Activated T-helper 2 cell treated with anti-CD3 and anti-CD28 coated beads, Interferon-gamma antibody, Interleukin-2, Interleukin-4, amounts not matched to agents 10 μg/mL and 5 μg/mL and 100 μg/mL, durations not matched to agents 14 hours and 24 hours and 36 hours (primary cell): ENCODE measurements at regions not wholly inside any gene's neighbourhood (a gene's known extent, or its start where the extent isn't known, plus 50 kb on each side); places are given as distances from the start of the nearest gene placed in this dataset.

Experiments used
- DNase-seq: peaks from one replicate; pipeline ENCODE4 v3.0.0; 2021; ENCODE audit warnings: low spot score
- H3K27ac Mint-ChIP-seq: one replicate; pipeline ENCODE4 v1.8.0; 2021; ENCODE audit warnings: mixed read lengths
- H3K27me3 Mint-ChIP-seq: one replicate; pipeline ENCODE4 v1.8.0; 2021; ENCODE audit warnings: low read depth, mixed read lengths
- H3K36me3 Mint-ChIP-seq: one replicate; pipeline ENCODE4 v1.8.0; 2021; ENCODE audit warnings: low read depth, mixed read lengths
- H3K4me1 Mint-ChIP-seq: one replicate; pipeline ENCODE4 v1.8.0; 2021; ENCODE audit warnings: low read depth, mixed read lengths
- H3K4me3 Mint-ChIP-seq: one replicate; pipeline ENCODE4 v1.8.0; 2021; ENCODE audit warnings: low read depth, mild to moderate bottlenecking, moderate library complexity, mixed read lengths
- H3K9me3 Mint-ChIP-seq: one replicate; pipeline ENCODE4 v1.8.0; 2021; ENCODE audit warnings: mixed read lengths
- intact Hi-C: fragments of 100-400 bp; cut with micrococcal nuclease; formaldehyde crosslinking; loops from one replicate; pipeline ENCODE4 v1.15.1; 2023

- no peak overlapping the region for H3K4me3 Mint-ChIP-seq
- intact Hi-C loops = no loop called here
- H3K36me3 Mint-ChIP-seq = no peaks in the 10 kb centered on the region
- no peak overlapping the region for H3K27ac Mint-ChIP-seq
- no peak for DNase-seq
- peaks cover 23% of the 10 kb centered on the region for H3K4me1 Mint-ChIP-seq
- H3K9me3 Mint-ChIP-seq = no peaks in the 10 kb centered on the region
- H3K27me3 Mint-ChIP-seq = peaks cover 13% of the 10 kb centered on the region
These were observed 197.2 kb downstream of the GADD45G start for GRCh38 chr9:89801742-89802670.

- Mint-ChIP-seq H3K4me1 (peaks cover 26% of the 10 kb centered on the region), H3K27ac (no peak overlapping the region), H3K4me3 (no peak overlapping the region), H3K27me3 (peaks cover 13% of the 10 kb centered on the region), H3K9me3 (no peaks in the 10 kb centered on the region), H3K36me3 (no peaks in the 10 kb centered on the region)
- intact Hi-C loops = no loop called here
- no peak for DNase-seq
These were observed 198.1 kb downstream of the GADD45G start for GRCh38 chr9:89802781-89803355.

GRCh38 chr9:89803403-89803802, 198.6 kb downstream of the GADD45G start:
- no peak overlapping the region for H3K27ac Mint-ChIP-seq
- DNase-seq = no peak
- H3K36me3 Mint-ChIP-seq = no peaks in the 10 kb centered on the region
- no peaks in the 10 kb centered on the region for H3K9me3 Mint-ChIP-seq
- intact Hi-C loops = no loop called here
- H3K4me3 Mint-ChIP-seq = no peak overlapping the region
- H3K4me1 Mint-ChIP-seq = peaks cover 26% of the 10 kb centered on the region
- peaks cover 13% of the 10 kb centered on the region for H3K27me3 Mint-ChIP-seq

- Mint-ChIP-seq H3K4me1 (peaks cover 25% of the 10 kb centered on the region), H3K4me3 (no peak overlapping the region), H3K9me3 (no peaks in the 10 kb centered on the region), H3K36me3 (no peaks in the 10 kb centered on the region), H3K27me3 (peaks cover 21% of the 10 kb centered on the region), H3K27ac (no peak overlapping the region)
- intact Hi-C loops = no loop called here
- no peak for DNase-seq
These were observed 200.1 kb downstream of the GADD45G start for GRCh38 chr9:89804766-89805531.

GRCh38 chr9:89805571-89806292, 200.9 kb downstream of the GADD45G start:
- intact Hi-C loops = no loop called here
- H3K27ac Mint-ChIP-seq = no peak overlapping the region

GRCh38 chr9:89806371-89807100, 201.7 kb downstream of the GADD45G start:
- no peak for DNase-seq
- no peak overlapping the region for H3K27ac Mint-ChIP-seq
- peaks cover 26% of the 10 kb centered on the region for H3K4me1 Mint-ChIP-seq
- no peaks in the 10 kb centered on the region for H3K9me3 Mint-ChIP-seq
- H3K36me3 Mint-ChIP-seq = no peaks in the 10 kb centered on the region
- no peak overlapping the region for H3K4me3 Mint-ChIP-seq
- H3K27me3 Mint-ChIP-seq = peaks cover 27% of the 10 kb centered on the region
- intact Hi-C loops = no loop called here

More at GRCh38 chr9:89805571-89806292, 200.9 kb downstream of the GADD45G start:
- no peak for DNase-seq
- Mint-ChIP-seq H3K4me1 (peaks cover 25% of the 10 kb centered on the region), H3K4me3 (no peak overlapping the region), H3K36me3 (no peaks in the 10 kb centered on the region), H3K9me3 (no peaks in the 10 kb centered on the region), H3K27me3 (peaks cover 24% of the 10 kb centered on the region)

- DNase-seq = no peak
- Mint-ChIP-seq H3K27me3 (peaks cover 23% of the 10 kb centered on the region), H3K4me1 (peaks cover 26% of the 10 kb centered on the region), H3K36me3 (no peaks in the 10 kb centered on the region), H3K4me3 (no peak overlapping the region), H3K9me3 (no peaks in the 10 kb centered on the region), H3K27ac (no peak overlapping the region)
- intact Hi-C loops = no loop called here
These were observed 202.2 kb downstream of the GADD45G start for GRCh38 chr9:89807101-89807395.

- H3K9me3 Mint-ChIP-seq = no peaks in the 10 kb centered on the region
- no peak overlapping the region for H3K27ac Mint-ChIP-seq
- H3K4me1 Mint-ChIP-seq = peaks cover 26% of the 10 kb centered on the region
- intact Hi-C loops = no loop called here
- peaks cover 20% of the 10 kb centered on the region for H3K27me3 Mint-ChIP-seq
- no peak for DNase-seq
- H3K36me3 Mint-ChIP-seq = no peaks in the 10 kb centered on the region
- H3K4me3 Mint-ChIP-seq = no peak overlapping the region
These were observed 202.9 kb downstream of the GADD45G start for GRCh38 chr9:89807682-89808075.

GRCh38 chr9:89808076-89808755, 203.4 kb downstream of the GADD45G start:
- no peak for DNase-seq
- Mint-ChIP-seq H3K4me1 (peaks cover 26% of the 10 kb centered on the region), H3K9me3 (no peaks in the 10 kb centered on the region), H3K27ac (no peak overlapping the region), H3K36me3 (no peaks in the 10 kb centered on the region), H3K27me3 (peaks cover 20% of the 10 kb centered on the region), H3K4me3 (no peak overlapping the region)
- intact Hi-C loops = no loop called here

- H3K27ac Mint-ChIP-seq = no peak overlapping the region
- peaks cover 29% of the 10 kb centered on the region for H3K4me1 Mint-ChIP-seq
- H3K4me3 Mint-ChIP-seq = no peak overlapping the region
- H3K27me3 Mint-ChIP-seq = peaks cover 23% of the 10 kb centered on the region
- no peak for DNase-seq
- H3K36me3 Mint-ChIP-seq = no peaks in the 10 kb centered on the region
- intact Hi-C loops = no loop called here
- H3K9me3 Mint-ChIP-seq = no peaks in the 10 kb centered on the region
These were observed 204.0 kb downstream of the GADD45G start for GRCh38 chr9:89808756-89809181.

GRCh38 chr9:89810431-89810830, 205.6 kb downstream of the GADD45G start:
- DNase-seq = peak; percentile 2
- H3K27ac Mint-ChIP-seq = no peak overlapping the region
- H3K27me3 Mint-ChIP-seq = peaks cover 21% of the 10 kb centered on the region
- no peak overlapping the region for H3K4me3 Mint-ChIP-seq
- peaks cover 26% of the 10 kb centered on the region for H3K4me1 Mint-ChIP-seq
- H3K9me3 Mint-ChIP-seq = no peaks in the 10 kb centered on the region
- no peaks in the 10 kb centered on the region for H3K36me3 Mint-ChIP-seq
- intact Hi-C loops = no loop called here
